ENCODE measurements at regions not wholly inside any gene's neighbourhood (a gene's known extent, or its start where the extent isn't known, plus 50 kb on each side); places are given as distances from the start of the nearest gene placed in this dataset.

- no peak overlapping the region for H3K27ac ChIP-seq
- no peaks in the 10 kb centered on the region for H3K4me1 ChIP-seq (ENCODE audit: insufficient read depth)
- H3K4me2 ChIP-seq: no peak overlapping the region
- H3K9me3 ChIP-seq (ENCODE audit: low read depth): no peaks in the 10 kb centered on the region
- H3K9me2 ChIP-seq (replicated peaks; ENCODE audit: insufficient read depth): no peaks in the 10 kb centered on the region
- no peak for DNase-seq (ENCODE audit: low spot score)
- no peak overlapping the region for H2AFZ ChIP-seq
- no peaks in the 10 kb centered on the region for H3K27me3 ChIP-seq
- WGBS (ENCODE audit: low lambda C conversion rate, missing lambda C conversion rate): 81% methylated on average over 6 of the region's 6 CpGs
- H4K20me1 ChIP-seq (ENCODE audit: insufficient read depth, poor library complexity, severe bottlenecking): no peaks in the 10 kb centered on the region
- H3K36me3 ChIP-seq (replicated peaks; ENCODE audit: insufficient read depth, low read depth): no peaks in the 10 kb centered on the region
- no peak for TF ChIP-seq EZH2 (IDR thresholded peaks at IDR 0.05; ENCODE audit: borderline replicate concordance)
- TF ChIP-seq, protein P1, sequence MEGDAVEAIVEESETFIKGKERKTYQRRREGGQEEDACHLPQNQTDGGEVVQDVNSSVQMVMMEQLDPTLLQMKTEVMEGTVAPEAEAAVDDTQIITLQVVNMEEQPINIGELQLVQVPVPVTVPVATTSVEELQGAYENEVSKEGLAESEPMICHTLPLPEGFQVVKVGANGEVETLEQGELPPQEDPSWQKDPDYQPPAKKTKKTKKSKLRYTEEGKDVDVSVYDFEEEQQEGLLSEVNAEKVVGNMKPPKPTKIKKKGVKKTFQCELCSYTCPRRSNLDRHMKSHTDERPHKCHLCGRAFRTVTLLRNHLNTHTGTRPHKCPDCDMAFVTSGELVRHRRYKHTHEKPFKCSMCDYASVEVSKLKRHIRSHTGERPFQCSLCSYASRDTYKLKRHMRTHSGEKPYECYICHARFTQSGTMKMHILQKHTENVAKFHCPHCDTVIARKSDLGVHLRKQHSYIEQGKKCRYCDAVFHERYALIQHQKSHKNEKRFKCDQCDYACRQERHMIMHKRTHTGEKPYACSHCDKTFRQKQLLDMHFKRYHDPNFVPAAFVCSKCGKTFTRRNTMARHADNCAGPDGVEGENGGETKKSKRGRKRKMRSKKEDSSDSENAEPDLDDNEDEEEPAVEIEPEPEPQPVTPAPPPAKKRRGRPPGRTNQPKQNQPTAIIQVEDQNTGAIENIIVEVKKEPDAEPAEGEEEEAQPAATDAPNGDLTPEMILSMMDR (IDR thresholded peaks at IDR 0.05; ENCODE audit: poor library complexity): no peak
- TF ChIP-seq EZH2phosphoT487 (IDR thresholded peaks at IDR 0.05; ENCODE audit: low read depth, severe bottlenecking, unreplicated experiment): no peak
- no peaks in the 10 kb centered on the region for H3K79me2 ChIP-seq
- H3K4me3 ChIP-seq: no peak overlapping the region
Observed at GRCh38 chr1:228818928-228819630, 83.8 kb downstream of the RHOU start.

DNA sequence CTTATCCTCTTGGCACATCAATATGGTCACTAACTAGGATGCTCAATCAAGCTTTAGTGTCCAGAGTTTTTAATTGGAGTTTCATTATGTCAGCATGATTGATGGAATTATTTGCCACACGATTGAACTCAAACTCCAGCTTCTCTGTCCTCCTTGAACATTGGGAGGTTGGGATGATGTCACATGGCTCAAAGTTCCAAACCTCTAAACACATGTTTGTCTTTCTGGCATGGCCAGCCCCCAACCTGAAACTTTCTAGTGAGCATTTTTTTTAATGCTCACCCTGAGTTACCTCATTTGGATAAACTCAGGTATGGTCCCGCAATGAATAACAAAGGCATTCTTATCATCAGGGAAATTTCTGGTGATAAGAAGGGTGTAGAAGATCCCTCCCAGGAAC lies 86.0 kb downstream of the RHOU start:
- Histone ChIP-seq H4K20me1 (ENCODE audit: insufficient read depth, poor library complexity, severe bottlenecking) (no peaks in the 10 kb centered on the region), H3K79me2 (no peaks in the 10 kb centered on the region), H3K4me2 (no peak overlapping the region), H3K27me3 (no peaks in the 10 kb centered on the region), H3K27ac (no peak overlapping the region), H3K4me3 (no peak overlapping the region), H3K36me3 (replicated peaks; ENCODE audit: insufficient read depth, low read depth) (no peaks in the 10 kb centered on the region), H2AFZ (no peak overlapping the region), H3K4me1 (ENCODE audit: insufficient read depth) (no peaks in the 10 kb centered on the region), H3K9me2 (replicated peaks; ENCODE audit: insufficient read depth) (no peaks in the 10 kb centered on the region), H3K9me3 (ENCODE audit: low read depth) (no peaks in the 10 kb centered on the region)
- 66% methylated on average over 2 of the region's 2 CpGs for WGBS (ENCODE audit: low lambda C conversion rate, missing lambda C conversion rate)
- no peak for DNase-seq (ENCODE audit: low spot score)
- TF ChIP-seq EZH2phosphoT487 (IDR thresholded peaks at IDR 0.05; ENCODE audit: low read depth, severe bottlenecking, unreplicated experiment): no peak
- TF ChIP-seq, protein P1 (IDR thresholded peaks at IDR 0.05; ENCODE audit: poor library complexity): no peak
- no peak for TF ChIP-seq EZH2 (IDR thresholded peaks at IDR 0.05; ENCODE audit: borderline replicate concordance)

DNA sequence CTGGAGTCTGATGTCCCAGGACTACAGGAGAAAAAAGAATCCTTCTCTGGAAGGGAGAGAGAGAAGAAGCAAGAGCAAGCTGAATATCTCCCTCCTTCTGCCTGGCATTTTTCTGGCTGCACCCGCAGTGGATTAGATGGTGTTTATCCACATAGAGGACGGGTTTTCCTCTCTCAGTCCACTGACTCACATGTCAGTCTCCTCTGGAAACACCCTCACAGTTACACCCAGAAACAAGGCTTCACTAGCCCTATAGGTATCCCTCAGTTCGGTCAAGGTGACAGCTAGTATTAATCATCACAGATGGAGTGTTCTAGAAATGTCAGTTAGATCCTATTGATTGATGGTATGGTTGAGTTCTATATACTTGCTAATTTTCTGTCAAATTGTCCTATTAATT lies 87.9 kb downstream of the RHOU start:
- Histone ChIP-seq H3K4me3 (no peak overlapping the region), H2AFZ (no peak overlapping the region), H3K9me3 (ENCODE audit: low read depth) (no peaks in the 10 kb centered on the region), H3K9me2 (replicated peaks; ENCODE audit: insufficient read depth) (no peaks in the 10 kb centered on the region), H3K27me3 (no peaks in the 10 kb centered on the region), H4K20me1 (ENCODE audit: insufficient read depth, poor library complexity, severe bottlenecking) (no peaks in the 10 kb centered on the region), H3K27ac (peak overlapping the region; percentile 4), H3K36me3 (replicated peaks; ENCODE audit: insufficient read depth, low read depth) (no peaks in the 10 kb centered on the region), H3K79me2 (no peaks in the 10 kb centered on the region), H3K4me2 (no peak overlapping the region), H3K4me1 (ENCODE audit: insufficient read depth) (no peaks in the 10 kb centered on the region)
- no peak for DNase-seq (ENCODE audit: low spot score)
- TF ChIP-seq EZH2 (IDR thresholded peaks at IDR 0.05; ENCODE audit: borderline replicate concordance): no peak
- TF ChIP-seq EZH2phosphoT487 (IDR thresholded peaks at IDR 0.05; ENCODE audit: low read depth, severe bottlenecking, unreplicated experiment): no peak
- TF ChIP-seq, protein P1 (IDR thresholded peaks at IDR 0.05; ENCODE audit: poor library complexity): no peak
- 64% methylated on average over 3 of the region's 3 CpGs for WGBS (ENCODE audit: low lambda C conversion rate, missing lambda C conversion rate)

All from hepatocyte (in vitro differentiated cells).